Colonic mucosa (tissue), 4 donors: ENCODE measurements at regions not wholly inside any gene's neighbourhood (a gene's known extent, or its start where the extent isn't known, plus 50 kb on each side); places are given as distances from the start of the nearest gene placed in this dataset.

Experiments used
- DNase-seq: peaks from one replicate; pipeline ENCODE4 v3.0.0-alpha.2; 2020
- H3K27ac ChIP-seq: fragments of 200-600 bp; one replicate; pipeline ENCODE4 v1.8.0; 2021
- H3K27me3 ChIP-seq: fragments of 200-600 bp; one replicate; pipeline ENCODE4 v1.8.0; 2021
- H3K36me3 ChIP-seq: fragments of 200-600 bp; one replicate; pipeline ENCODE4 v1.8.0; 2021
- H3K4me1 ChIP-seq: fragments of 200-600 bp; one replicate; pipeline ENCODE4 v1.8.0; 2021; ENCODE audit warnings: mild to moderate bottlenecking
- H3K4me3 ChIP-seq: fragments of 200-600 bp; one replicate; pipeline ENCODE4 v1.8.0; 2021
- H3K9ac ChIP-seq, 2 donors: one replicate each; pipeline ENCODE4 v1.7.0; 2013; ENCODE audit warnings: control low read depth in 2 of 2, low read depth in 2 of 2, low read length in 2 of 2
- H3K9me3 ChIP-seq: fragments of 200-600 bp; one replicate; pipeline ENCODE4 v1.8.0; 2021
- CTCF ChIP-seq: fragments of 200-600 bp; IDR thresholded peaks from one replicate; pipeline ENCODE4 v1.8.0; 2022; ENCODE audit warnings: antibody characterized with exemption, mild to moderate bottlenecking
- intact Hi-C: fragments of 100-400 bp; cut with DNase I; formaldehyde crosslinking; loops from one replicate; pipeline ENCODE4 v1.14.1; 2022
- donor health status: healthy.
- donor health status: DM: no; HTN: no; CAD: no.
- donor health status: DM: no; HTN: no; CAD: no.

DNA sequence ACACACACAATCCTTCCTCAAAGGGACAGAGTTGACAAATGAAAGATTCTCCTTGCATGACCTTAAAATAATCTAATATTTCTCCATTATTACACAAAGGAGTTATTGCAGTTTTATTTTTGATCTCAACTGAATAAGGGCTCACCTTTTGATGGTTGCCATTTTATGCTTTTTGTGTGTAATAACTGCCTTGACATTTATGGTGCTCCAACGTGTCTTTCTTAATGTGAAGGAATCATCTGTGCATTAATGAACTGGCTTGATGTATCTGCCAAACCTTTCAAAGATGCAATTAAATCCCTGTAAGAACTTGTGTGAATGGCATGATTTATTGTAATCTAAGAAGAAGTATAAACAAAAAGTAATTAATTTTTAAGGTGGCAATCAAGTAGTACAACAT, 1519.8 kb upstream of the CDH9 start:
- TF ChIP-seq CTCF: no peak

GRCh38 chr5:28557114-28557513, 1518.7 kb upstream of the CDH9 start:
- no peaks in the 10 kb centered on the region for H3K27me3 ChIP-seq
- no peaks in the 10 kb centered on the region for H3K36me3 ChIP-seq
- DNase-seq: no peak
- H3K27ac ChIP-seq: no peak overlapping the region
- intact Hi-C loops: no loop called here
- H3K9ac ChIP-seq: no peak overlapping the region
- no peak overlapping the region for H3K4me3 ChIP-seq
- H3K9me3 ChIP-seq: no peaks in the 10 kb centered on the region
- TF ChIP-seq CTCF: no peak
- no peaks in the 10 kb centered on the region for H3K4me1 ChIP-seq

More for the DNA sequence above, 1519.8 kb upstream of the CDH9 start:
- intact Hi-C loops: no loop called here
- Histone ChIP-seq H3K9ac (no peak overlapping the region), H3K9me3 (no peaks in the 10 kb centered on the region), H3K27ac (no peak overlapping the region), H3K4me1 (no peaks in the 10 kb centered on the region), H3K36me3 (no peaks in the 10 kb centered on the region), H3K27me3 (no peaks in the 10 kb centered on the region), H3K4me3 (no peak overlapping the region)
- no peak for DNase-seq

DNA sequence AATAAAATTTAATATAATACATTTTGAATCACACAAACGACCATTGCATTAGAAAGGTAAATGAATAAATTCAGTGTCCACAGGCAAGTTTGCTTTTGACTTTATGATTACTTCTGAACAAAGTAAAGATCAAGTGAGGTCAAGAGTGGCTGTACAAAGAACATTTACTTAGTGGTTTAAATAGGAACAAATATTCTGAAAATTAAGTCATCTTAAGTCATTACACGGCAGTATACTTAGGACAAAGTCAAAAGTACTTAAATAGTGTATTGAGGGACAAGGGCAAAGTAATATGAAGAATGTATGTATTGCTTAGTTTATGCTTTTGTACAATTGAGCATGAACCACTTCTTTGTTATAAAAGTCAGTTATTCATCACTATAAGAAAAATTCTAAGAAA, 1511.2 kb upstream of the CDH9 start:
- intact Hi-C loops: no loop called here
- no peak for DNase-seq
- Histone ChIP-seq H3K27ac (no peak overlapping the region), H3K27me3 (no peaks in the 10 kb centered on the region), H3K4me3 (no peak overlapping the region), H3K4me1 (no peaks in the 10 kb centered on the region), H3K9ac (no peak overlapping the region), H3K9me3 (no peaks in the 10 kb centered on the region), H3K36me3 (no peaks in the 10 kb centered on the region)
- TF ChIP-seq CTCF: no peak

GRCh38 chr5:28548856-28549255, 1510.5 kb upstream of the CDH9 start:
- Histone ChIP-seq H3K4me1 (no peaks in the 10 kb centered on the region), H3K27me3 (no peaks in the 10 kb centered on the region), H3K27ac (no peak overlapping the region), H3K4me3 (no peak overlapping the region), H3K9ac (no peak overlapping the region), H3K36me3 (no peaks in the 10 kb centered on the region), H3K9me3 (no peaks in the 10 kb centered on the region)
- intact Hi-C loops: no loop called here
- no peak for DNase-seq
- no peak for TF ChIP-seq CTCF

DNA sequence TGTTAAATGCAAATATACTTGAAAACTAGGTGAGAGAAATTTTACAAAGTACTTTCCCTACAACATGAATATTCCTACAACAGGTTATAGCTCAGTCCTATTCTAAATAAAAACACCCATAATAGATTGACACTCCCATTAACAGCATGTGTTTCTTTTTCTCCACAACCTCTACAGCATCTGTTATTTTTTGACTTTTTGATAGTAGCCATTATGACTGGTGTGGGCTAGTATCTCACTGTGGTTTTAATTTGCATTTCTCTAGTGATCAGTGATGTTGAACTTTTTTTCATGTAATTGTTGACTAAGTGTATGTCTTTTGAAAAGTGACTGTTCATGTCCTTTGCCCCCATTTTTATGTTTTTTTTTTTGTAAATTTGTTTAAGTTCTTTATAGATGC, 1506.1 kb upstream of the CDH9 start:
- intact Hi-C loops: no loop called here

More for the DNA sequence above, 1506.1 kb upstream of the CDH9 start:
- DNase-seq: no peak
- no peaks in the 10 kb centered on the region for H3K9me3 ChIP-seq
- no peak overlapping the region for H3K9ac ChIP-seq
- H3K4me1 ChIP-seq: no peaks in the 10 kb centered on the region
- TF ChIP-seq CTCF: no peak
- H3K4me3 ChIP-seq: no peak overlapping the region
- H3K27me3 ChIP-seq: no peaks in the 10 kb centered on the region
- H3K27ac ChIP-seq: no peak overlapping the region
- no peaks in the 10 kb centered on the region for H3K36me3 ChIP-seq
